LNCAP (cell line): ENCODE measurements at regions not wholly inside any gene's neighbourhood (a gene's known extent, or its start where the extent isn't known, plus 50 kb on each side); places are given as distances from the start of the nearest gene placed in this dataset.

Experiments
- TF ChIP-seq, protein P1 (sequence below): fragments of 450-650 bp; IDR thresholded peaks from 2 replicates; pipeline ENCODE4 v1.5.1; 2017; ENCODE audit warnings: mild to moderate bottlenecking

DNA sequence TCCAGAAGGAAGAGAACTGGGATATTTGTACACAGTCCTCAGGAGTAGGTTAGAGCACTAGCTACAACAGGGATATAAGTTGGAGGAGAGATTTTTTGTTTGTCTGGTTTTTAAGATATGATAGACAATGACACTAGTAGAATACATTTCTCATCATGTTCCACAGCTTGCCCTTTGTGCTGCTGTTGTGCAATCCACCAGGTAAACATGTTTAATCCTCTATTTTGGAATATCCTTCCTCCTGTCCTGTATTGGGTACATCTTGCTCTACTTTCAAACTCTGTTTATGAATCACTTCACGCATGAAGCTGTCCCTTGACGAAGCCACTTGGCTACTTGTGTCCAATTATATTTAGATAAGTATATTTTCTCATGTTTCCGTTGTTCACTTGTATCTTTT, 153.6 kb upstream of the TENT5A start:
- TF ChIP-seq, protein P1, sequence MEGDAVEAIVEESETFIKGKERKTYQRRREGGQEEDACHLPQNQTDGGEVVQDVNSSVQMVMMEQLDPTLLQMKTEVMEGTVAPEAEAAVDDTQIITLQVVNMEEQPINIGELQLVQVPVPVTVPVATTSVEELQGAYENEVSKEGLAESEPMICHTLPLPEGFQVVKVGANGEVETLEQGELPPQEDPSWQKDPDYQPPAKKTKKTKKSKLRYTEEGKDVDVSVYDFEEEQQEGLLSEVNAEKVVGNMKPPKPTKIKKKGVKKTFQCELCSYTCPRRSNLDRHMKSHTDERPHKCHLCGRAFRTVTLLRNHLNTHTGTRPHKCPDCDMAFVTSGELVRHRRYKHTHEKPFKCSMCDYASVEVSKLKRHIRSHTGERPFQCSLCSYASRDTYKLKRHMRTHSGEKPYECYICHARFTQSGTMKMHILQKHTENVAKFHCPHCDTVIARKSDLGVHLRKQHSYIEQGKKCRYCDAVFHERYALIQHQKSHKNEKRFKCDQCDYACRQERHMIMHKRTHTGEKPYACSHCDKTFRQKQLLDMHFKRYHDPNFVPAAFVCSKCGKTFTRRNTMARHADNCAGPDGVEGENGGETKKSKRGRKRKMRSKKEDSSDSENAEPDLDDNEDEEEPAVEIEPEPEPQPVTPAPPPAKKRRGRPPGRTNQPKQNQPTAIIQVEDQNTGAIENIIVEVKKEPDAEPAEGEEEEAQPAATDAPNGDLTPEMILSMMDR, result no peak

DNA sequence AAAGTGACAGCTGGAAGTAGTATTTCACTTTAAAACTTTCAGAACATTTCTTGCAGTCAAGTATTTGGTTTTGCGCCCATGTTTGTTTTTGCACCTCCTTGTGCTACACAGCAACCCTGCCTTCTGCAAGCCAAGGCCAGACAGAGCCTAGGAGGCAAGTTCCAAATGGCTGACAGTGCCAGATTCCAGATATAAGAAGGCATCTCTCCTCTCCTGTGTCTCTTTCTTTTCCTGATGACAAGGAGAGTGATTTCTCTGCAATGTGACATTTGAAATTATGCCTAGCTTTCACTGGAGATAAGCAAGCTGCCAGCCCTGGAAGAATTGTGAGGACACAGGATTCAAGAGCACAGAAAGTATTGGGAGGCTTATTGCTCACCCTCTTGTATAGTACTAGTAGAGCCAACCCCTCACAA, 149.1 kb upstream of the TENT5A start:
- TF ChIP-seq, protein P1, result no peak

DNA sequence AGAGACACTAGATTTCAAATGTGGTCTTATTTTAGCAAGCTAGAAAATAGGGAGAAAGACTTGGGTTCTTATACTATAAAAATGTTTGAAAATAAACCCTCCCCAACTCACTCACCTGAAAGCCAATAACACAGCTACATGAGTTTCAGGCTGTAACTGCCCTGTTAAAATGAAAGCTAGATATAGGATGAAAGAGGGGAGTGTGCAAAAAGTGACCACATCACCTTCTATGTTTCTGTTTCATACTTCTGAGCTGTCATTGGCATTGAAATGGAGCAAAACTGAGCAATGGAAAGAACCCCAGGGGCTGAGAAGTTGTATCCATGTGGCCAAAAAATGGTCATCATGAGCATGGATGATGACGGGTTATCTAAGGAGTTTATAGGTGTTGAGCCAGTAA, 148.1 kb upstream of the TENT5A start:
- TF ChIP-seq, protein P1, result no peak

DNA sequence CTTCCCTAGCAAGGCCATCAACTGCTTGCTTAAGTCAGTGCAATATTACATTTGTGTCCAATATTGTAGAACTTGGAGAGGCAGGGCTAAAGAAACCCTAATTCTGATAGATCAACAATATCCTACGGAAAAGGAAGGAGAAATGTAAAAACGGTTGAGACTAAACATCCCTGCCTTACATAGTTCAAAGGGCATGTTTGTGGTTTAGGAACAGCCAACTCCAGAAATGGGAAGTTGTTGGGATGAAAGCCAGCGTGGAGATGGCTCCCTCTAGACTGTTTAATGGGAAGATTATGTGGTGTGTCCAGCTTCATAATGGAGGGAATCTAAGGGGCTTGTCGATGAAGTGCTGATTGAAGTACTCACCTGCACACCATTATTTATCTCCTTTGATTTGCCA, 145.3 kb upstream of the TENT5A start:
- TF ChIP-seq, protein P1, result no peak

DNA sequence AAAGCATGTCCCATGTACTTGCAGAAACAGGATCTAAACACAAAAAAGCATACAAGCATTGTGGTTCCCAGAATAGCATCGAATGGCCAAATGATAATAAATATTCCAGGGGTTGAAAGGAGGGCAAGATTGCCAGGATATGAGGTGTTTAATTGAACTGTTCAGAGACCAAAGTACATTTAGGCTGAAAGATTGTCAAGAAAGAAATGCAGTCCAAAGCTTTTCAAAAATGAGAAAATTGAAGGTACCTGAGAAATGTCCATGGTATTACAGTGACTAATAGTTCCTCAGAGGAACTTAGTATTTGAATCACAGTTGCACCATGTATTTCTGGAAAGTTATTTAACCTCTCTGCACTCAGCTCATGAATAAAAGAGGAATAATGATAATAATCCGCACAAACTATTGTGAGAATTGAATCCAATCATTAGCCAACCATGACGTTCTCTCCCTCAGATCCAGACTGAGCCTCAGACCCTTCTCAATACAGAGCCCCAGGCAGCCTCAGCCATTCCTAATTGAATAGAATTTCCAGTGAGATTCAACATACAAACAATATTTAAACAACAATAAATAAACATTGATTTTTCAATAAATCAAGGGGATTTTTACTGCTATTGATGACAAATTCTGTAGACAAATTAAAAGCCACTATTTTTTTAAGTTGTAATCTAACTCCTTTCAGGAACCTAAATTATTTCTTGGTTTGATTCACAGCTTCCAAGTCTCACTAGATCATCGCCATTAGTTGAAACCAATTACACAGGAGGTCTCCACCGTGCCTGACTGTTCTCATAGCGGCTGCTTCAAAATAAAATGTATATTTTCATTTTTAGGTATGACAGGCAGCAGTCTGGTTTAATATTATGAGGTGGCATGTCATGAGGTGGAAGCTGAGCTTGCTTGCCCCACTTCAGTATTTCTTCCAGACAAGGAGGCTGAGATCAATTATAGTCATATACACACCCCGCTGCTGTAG, 144.3 kb upstream of the TENT5A start:
- TF ChIP-seq, protein P1, result no peak

DNA sequence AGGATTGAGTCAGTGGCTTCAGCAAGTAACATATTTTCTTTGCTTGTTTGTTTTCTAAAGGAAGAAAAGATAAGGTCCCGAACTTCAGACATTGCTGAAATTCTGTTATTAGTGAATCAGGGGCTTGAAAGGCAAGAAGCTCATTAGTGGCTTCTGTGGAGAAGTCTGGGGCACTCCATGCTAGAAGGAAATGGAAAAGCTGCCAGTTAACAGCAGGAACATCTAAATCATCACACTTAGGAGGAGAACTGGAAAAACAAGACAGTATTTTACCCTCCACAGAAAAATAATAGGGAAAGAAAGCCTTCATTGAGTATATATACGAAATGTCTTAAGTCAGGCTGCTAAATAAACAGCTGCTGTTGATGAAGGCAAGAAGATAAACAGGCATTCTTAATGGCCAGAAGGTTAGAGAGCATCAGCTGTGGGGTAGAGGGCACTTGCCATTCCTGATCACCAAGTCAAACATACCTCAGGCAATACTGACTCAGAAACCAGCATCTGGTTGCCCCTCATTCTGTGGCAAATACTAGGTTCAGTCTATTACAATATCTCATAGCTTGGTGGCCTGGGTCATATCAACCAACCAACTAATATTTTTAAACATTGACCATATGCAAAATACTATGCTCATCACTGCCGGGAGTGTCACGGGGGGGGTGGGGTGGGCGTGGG, 143.2 kb upstream of the TENT5A start:
- TF ChIP-seq, protein P1, result no peak

DNA sequence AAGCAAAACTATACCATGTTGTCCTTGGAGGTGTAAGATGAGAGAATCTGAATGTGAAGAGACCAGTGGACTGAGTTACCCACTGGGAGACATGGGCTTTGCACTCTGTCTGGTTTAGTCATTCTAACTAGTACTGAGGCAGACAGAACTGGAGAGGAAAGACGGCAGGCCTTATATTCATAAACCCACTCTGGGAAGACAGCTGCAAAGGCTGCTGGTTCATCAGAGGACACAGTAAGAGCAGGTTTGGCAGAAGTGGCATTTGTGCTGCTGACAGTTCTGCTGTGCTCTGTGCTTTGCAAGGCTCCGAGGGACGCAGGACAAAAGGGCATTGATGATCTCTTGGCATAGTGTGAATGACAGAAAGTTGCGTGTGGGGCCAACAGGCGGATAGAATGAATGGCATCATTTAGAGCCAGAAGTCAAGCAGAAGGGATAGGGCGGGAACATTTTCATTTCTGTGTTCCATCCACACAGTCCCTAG, 142.3 kb upstream of the TENT5A start:
- TF ChIP-seq, protein P1, result no peak
